ENCODE measurements at regions not wholly inside any gene's neighbourhood (a gene's known extent, or its start where the extent isn't known, plus 50 kb on each side); places are given as distances from the start of the nearest gene placed in this dataset.
A peak's percentile ranks its signal among the peaks of the same experiment; 100 is the strongest.

DNA sequence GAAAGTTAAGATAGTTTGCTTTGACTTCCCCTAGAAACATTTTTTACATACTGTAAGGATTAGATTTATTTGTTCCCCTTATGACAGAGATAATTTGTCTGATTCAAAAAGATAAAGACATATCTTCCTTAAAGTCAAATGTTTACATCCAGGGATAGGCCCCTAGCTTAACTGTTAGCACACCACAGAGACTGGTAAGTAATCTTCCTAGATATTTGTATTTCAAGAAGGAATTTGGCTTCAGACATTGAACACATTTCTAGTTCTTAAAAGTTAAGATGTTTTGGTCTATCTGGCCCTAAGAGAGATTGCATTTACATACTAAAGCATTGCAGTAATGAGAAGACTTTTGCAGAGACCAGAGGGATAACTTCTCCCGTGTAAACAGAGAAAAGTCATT, 1201.1 kb upstream of the GJE1 start:
- DNase-seq, result no peak

DNA sequence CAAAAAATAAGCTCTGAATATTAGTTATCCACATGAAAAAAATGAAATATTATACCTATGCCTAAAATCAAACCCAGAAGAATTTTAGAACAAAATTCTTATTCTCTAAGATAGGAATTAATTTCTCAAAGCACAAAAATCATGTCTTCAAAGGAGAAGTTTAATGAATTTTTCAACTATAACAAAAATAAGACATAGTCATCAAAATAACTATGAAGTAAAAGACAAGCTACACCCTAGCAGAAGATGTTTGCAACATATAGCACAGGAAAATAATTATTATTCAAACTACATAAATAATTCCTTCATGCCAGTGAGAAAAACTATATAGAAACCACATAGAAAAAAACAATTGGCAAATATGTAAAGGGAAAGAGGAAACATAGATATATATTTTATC, 1203.6 kb upstream of the GJE1 start:
- DNase-seq, result no peak

GRCh38 chr6:140923048-140923447, 1209.7 kb upstream of the GJE1 start:
- no peak for DNase-seq

DNA sequence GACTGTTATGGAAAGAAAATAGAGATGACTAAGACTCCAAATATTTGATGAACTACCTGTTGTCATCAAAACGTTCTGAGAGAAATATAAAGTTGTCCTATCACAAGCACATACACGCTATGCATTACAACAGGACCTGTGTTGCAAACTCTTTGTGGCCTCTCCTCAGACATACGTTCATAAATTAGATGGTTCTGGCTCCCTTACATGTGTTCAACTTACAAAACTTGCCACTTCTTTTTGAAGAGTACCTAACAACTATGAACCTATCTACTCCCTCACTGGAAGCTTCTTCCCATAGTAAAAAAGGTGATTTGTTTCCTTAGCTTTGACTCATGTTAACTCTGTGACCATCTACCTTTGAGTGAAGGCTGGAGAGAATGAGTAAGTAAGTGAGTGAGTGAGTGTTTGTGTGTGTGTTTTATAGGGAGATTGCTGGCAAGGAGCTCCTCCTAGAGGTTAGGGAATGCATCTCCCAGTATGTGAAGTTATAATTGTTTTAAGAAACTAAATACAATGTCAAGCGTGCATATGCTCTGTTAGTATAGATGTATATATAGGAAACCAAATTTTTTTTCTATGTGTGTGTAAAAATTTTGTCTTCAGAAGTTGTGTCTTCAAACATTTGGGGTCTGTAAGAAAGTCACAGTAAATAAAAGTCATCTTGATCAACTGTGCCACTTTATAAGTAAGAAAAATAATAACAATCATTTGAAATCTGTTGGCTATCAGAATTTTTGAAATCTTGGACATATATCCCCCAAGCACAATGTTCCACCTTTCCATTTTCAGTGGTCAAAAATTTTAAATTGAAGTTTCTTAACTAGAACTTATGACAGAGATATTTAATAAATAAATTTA, 1211.1 kb upstream of the GJE1 start:
- peak; percentile 42 for DNase-seq

- no peak for DNase-seq
Observed at GRCh38 chr6:140917911-140918310, 1214.8 kb upstream of the GJE1 start.

- no peak for DNase-seq
Observed at GRCh38 chr6:140915551-140915950, 1217.2 kb upstream of the GJE1 start.

GRCh38 chr6:140915103-140915502, 1217.6 kb upstream of the GJE1 start:
- DNase-seq, result no peak

- DNase-seq, result no peak
Observed at GRCh38 chr6:140912686-140913085, 1220.0 kb upstream of the GJE1 start.

- no peak for DNase-seq
Observed at GRCh38 chr6:140909625-140910024, 1223.1 kb upstream of the GJE1 start.

DNA sequence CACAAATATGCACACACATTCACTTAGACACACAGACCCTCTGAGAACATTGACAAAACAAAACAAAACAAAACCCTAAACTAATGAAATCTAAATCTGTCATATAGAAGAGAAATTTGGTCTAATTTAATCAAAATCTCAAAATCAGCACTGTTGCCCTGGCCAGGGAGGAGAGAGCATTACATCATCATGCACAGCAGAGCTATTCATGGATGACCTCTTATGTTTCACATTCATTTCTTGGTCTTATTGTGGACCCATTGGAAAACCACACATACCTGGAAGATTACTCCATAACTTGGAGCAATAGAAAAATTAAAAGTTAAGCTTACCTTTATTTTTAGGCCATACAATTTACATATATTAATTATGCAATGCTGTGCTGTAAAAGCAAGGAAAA, 1223.6 kb upstream of the GJE1 start:
- DNase-seq, result no peak

DNA sequence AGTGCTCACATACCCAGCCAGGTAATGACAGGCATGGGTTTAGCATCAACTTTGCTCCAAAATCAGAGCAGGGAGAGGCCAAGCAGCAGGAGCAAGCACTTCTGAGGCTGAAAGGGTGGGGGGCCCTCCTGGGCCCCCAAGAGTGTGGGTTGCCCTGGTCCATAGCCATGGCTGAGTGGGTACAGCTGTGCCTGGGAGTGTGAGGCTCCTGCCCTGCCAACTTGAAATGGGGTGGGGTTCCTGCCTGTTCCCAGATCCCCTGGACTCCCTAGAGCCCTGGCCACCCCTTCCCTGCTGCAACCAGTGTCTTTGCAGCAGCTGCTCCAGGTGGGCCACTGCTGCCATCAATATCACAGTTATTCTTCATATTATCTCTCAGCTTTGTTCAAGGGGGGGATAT, 1224.2 kb upstream of the GJE1 start:
- no peak for DNase-seq

GRCh38 chr6:140907235-140907634, 1225.5 kb upstream of the GJE1 start:
- DNase-seq, result no peak

DNA sequence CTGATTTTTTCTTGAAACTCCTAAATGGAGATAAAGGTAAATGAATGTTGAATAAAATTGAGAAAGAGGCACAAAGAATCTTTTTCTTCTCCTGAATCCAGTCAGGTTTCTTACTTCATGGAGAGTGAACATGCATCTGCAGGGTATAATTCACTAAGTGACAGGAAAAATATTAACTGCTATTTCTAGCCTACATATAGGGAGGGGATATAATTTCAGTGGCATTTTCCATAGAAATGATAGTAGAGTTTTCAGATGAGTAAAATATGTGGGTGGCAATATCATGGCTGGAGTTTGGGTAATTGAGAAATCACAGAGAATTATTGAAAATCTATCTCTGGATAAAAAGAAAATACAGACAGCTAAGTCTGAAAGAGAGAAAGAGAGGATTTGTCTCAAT, 1227.0 kb upstream of the GJE1 start:
- DNase-seq, result no peak

DNA sequence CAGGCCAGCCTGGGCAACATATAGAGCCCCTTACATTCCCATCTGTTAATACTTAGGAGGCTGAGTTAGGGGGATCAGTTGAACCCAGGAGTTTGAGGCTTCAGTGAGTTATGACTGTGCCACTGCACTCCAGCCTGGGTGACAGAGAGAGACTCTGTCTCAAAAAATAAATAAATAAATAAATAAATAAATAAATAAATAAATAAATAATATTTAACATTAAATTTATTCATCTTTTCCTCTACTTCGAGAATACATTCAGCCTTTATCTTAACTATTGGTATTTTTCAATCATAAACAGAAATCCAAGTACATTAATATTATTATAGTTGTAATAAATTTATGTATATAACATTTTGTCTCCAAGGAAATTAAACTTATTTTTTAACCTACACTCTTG, 1227.7 kb upstream of the GJE1 start:
- DNase-seq, result no peak

GRCh38 chr6:140897804-140898573, 1234.7 kb upstream of the GJE1 start:
- DNase-seq, result no peak

- DNase-seq, result no peak
Observed at GRCh38 chr6:140897349-140897748, 1235.4 kb upstream of the GJE1 start.

GRCh38 chr6:140893432-140893831, 1239.3 kb upstream of the GJE1 start:
- DNase-seq, result no peak

GRCh38 chr6:140879946-140880345, 1252.8 kb upstream of the GJE1 start:
- peak; percentile 14 for DNase-seq

- no peak for DNase-seq
Observed at GRCh38 chr6:140874066-140874465, 1258.7 kb upstream of the GJE1 start.

GRCh38 chr6:140872885-140873284, 1259.8 kb upstream of the GJE1 start:
- no peak for DNase-seq

DNA sequence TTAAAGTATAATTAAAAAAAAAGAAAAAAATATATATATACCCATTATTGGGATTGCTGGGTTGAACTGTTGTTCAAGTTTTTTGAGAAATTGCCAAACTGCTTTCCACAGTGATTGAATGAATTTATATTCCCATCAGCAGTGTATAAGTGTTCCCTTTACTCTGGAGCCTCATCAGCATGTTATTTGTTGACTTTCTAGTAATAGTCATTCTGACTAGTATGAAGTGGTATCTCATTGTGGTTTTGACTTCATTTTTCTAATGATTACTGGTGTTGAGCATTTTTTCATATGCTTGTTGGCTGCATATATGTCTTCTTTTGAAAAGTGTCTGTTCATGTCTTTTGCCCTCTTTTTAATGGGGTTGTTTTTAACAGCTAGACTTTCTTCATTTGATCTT, 1260.8 kb upstream of the GJE1 start:
- DNase-seq, result no peak

DNA sequence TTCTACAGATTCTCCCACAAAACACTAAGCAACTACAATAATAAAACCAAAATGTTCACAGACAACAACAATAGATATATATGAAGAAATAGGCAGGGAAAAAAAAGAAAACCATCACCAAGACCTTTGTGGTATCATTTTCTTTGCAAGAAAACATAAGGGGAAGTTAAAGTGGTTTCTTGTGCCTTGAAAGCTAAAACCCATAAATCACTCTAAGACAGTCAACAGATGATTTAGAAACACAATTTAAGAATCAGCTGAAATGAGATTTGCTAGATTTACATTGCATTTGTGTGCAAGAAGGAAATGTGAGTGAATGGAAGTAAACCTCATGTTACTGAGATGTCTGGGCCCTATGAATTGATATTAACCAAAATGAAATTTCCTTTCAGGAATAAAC, 1265.4 kb upstream of the GJE1 start:
- no peak for DNase-seq

GRCh38 chr6:140858381-140858971, 1274.2 kb upstream of the GJE1 start:
- DNase-seq, result peak; percentile 47

All from NCI-H446 treated with DMSO at 0.1 percent for 48 hours (cell line).